ENCODE measurements at regions not wholly inside any gene's neighbourhood (a gene's known extent, or its start where the extent isn't known, plus 50 kb on each side); places are given as distances from the start of the nearest gene placed in this dataset.

GRCh38 chr18:45435810-45436209 is 179.5 kb upstream of the SLC14A2 start:
- H3K4me3 ChIP-seq: no peak overlapping the region
- H3K27me3 ChIP-seq (replicated peaks; ENCODE audit: insufficient read depth): no peaks in the 10 kb centered on the region
- intact Hi-C loops (cut with DNase I): no loop called here
- H3K4me1 ChIP-seq (replicated peaks): no peaks in the 10 kb centered on the region
- DNase-seq (ENCODE audit: low spot score): no peak
- TF ChIP-seq POLR2A (IDR thresholded peaks at IDR 0.05) (no peak), CTCF (IDR thresholded peaks at IDR 0.05) (no peak), POLR2AphosphoS5 (IDR thresholded peaks at IDR 0.05) (no peak)
- no peak overlapping the region for H3K27ac ChIP-seq
- no peaks in the 10 kb centered on the region for H3K36me3 ChIP-seq
- WGBS: 77% methylated on average over 3 of the region's 3 CpGs
- no peaks in the 10 kb centered on the region for H3K9me3 ChIP-seq

- no peak for DNase-seq (ENCODE audit: low spot score)
- Histone ChIP-seq H3K36me3 (no peaks in the 10 kb centered on the region), H3K9me3 (no peaks in the 10 kb centered on the region), H3K4me1 (replicated peaks) (no peaks in the 10 kb centered on the region), H3K27ac (no peak overlapping the region), H3K4me3 (no peak overlapping the region), H3K27me3 (replicated peaks; ENCODE audit: insufficient read depth) (no peaks in the 10 kb centered on the region)
- intact Hi-C loops (cut with DNase I): no loop called here
- no peak for TF ChIP-seq CTCF (IDR thresholded peaks at IDR 0.05)
- WGBS: 91% methylated on average over 9 of the region's 9 CpGs
These were observed 177.9 kb upstream of the SLC14A2 start for GRCh38 chr18:45437366-45437765.

- 56% methylated on average over 2 of the region's 2 CpGs for WGBS
These were observed 175.2 kb upstream of the SLC14A2 start for GRCh38 chr18:45439851-45440645.

GRCh38 chr18:45441110-45441847 is 174.0 kb upstream of the SLC14A2 start:
- intact Hi-C loops (cut with DNase I): loop anchor here (10.0 kb wide), 1 partner anchor 766 kb away; no protein-coding TSS in a partner anchor
- no peak overlapping the region for H3K4me3 ChIP-seq
- TF ChIP-seq POLR2AphosphoS5 (IDR thresholded peaks at IDR 0.05) (no peak), CTCF (IDR thresholded peaks at IDR 0.05) (peak in 2 of 4 experiments; percentile 32), POLR2A (IDR thresholded peaks at IDR 0.05) (no peak)
- WGBS: 52% methylated on average over 5 of the region's 5 CpGs
- H3K4me1 ChIP-seq (replicated peaks): no peaks in the 10 kb centered on the region
- DNase-seq (ENCODE audit: low spot score): no peak
- no peaks in the 10 kb centered on the region for H3K9me3 ChIP-seq
- no peaks in the 10 kb centered on the region for H3K27me3 ChIP-seq (replicated peaks; ENCODE audit: insufficient read depth)
- no peaks in the 10 kb centered on the region for H3K36me3 ChIP-seq
- no peak overlapping the region for H3K27ac ChIP-seq

More at GRCh38 chr18:45439851-45440645, 175.2 kb upstream of the SLC14A2 start:
- H3K27ac ChIP-seq: no peak overlapping the region
- no peaks in the 10 kb centered on the region for H3K4me1 ChIP-seq (replicated peaks)
- no peak overlapping the region for H3K4me3 ChIP-seq
- TF ChIP-seq POLR2A (IDR thresholded peaks at IDR 0.05): no peak
- TF ChIP-seq POLR2AphosphoS5 (IDR thresholded peaks at IDR 0.05): no peak
- TF ChIP-seq CTCF (IDR thresholded peaks at IDR 0.05): no peak
- H3K9me3 ChIP-seq: no peaks in the 10 kb centered on the region
- no peaks in the 10 kb centered on the region for H3K36me3 ChIP-seq
- no peaks in the 10 kb centered on the region for H3K27me3 ChIP-seq (replicated peaks; ENCODE audit: insufficient read depth)
- intact Hi-C loops (cut with DNase I): loop anchor here (10.0 kb wide), 1 partner anchor 765 kb away; no protein-coding TSS in a partner anchor
- no peak for DNase-seq (ENCODE audit: low spot score)
